H1 (cell line): ENCODE measurements at regions not wholly inside any gene's neighbourhood (a gene's known extent, or its start where the extent isn't known, plus 50 kb on each side); places are given as distances from the start of the nearest gene placed in this dataset.

ENCODE experiments used
- BCL11A ChIP-seq, 2 experiments: IDR thresholded peaks; one replicate each; pipeline ENCODE4 v1.6.1; 2011; ENCODE audit warnings: low read depth in 2 of 2, low read length in 2 of 2, mild to moderate bottlenecking in 2 of 2
- CREB1 ChIP-seq: IDR thresholded peaks from 2 replicates; pipeline ENCODE4 v1.6.1; 2012; ENCODE audit warnings: inconsistent platforms
- CTCF ChIP-seq, 3 experiments: IDR thresholded peaks; 1 replicate in 2 of 3; 2 replicates in 1 of 3; pipeline versions ENCODE4 v1.5.1 to v1.6.1; 2011; ENCODE audit warnings: low read length in 3 of 3, mild to moderate bottlenecking in 3 of 3, inconsistent platforms in 2 of 3, low read depth in 1 of 3, moderate library complexity in 1 of 3; ENCODE audit not compliant: insufficient read depth in 1 of 3; ENCODE audit errors: control extremely low read depth in 1 of 3
- EZH2 ChIP-seq: fragments of 200-600 bp; sonication (generic); IDR thresholded peaks from 2 replicates; pipeline ENCODE4 v1.7.1; 2012; ENCODE audit warnings: low read depth, mild to moderate bottlenecking, moderate library complexity, low read length, inconsistent platforms; ENCODE audit not compliant: severe bottlenecking
- MAX ChIP-seq: IDR thresholded peaks from 2 replicates; pipeline ENCODE4 v1.6.1; 2012; ENCODE audit warnings: inconsistent platforms
- RXRA ChIP-seq: IDR thresholded peaks from 2 replicates; pipeline ENCODE4 v1.6.1; 2011; ENCODE audit warnings: low read depth, mild to moderate bottlenecking, low read length, moderate library complexity; ENCODE audit not compliant: insufficient read depth
- SIN3A ChIP-seq, 2 experiments: IDR thresholded peaks in 1 of 2; conservative IDR thresholded peaks in 1 of 2; 2 replicates each; pipeline ENCODE4 v1.6.1; 2011 to 2012; ENCODE audit warnings: low read length in 2 of 2, improper control_type of control experiment in 1 of 2, low read depth in 1 of 2, mild to moderate bottlenecking in 1 of 2
- SIX5 ChIP-seq: IDR thresholded peaks from 2 replicates; pipeline ENCODE4 v1.6.1; 2011; ENCODE audit warnings: mild to moderate bottlenecking, low read depth, low read length
- SRF ChIP-seq: IDR thresholded peaks from 2 replicates; pipeline ENCODE4 v1.6.1; 2011; ENCODE audit warnings: mild to moderate bottlenecking, low read depth, low read length, moderate library complexity

DNA sequence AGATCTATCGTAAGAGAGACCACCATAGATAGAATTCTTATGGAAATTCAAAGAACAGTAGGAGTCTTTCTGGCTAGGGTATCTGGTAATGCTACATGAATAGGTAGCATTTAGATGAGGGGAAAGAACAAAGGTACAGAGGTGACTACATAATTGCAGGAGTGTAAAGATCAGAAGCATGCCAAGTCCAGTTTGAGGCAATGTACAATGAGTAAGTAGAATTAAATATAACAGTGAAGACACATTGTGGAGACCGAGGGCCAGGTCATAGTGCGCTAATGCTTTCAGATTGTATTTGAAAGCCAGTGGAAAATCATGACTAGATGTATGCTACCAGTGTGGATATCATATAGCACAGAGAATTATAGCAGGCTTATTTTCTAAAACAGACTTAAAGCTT is 1611.6 kb upstream of the LRRTM3 start:
- TF ChIP-seq BCL11A (IDR thresholded peaks at IDR 0.05; ENCODE audit: low read depth in 2 of 2, low read length in 2 of 2): no peak
- TF ChIP-seq SIX5: no peak
- TF ChIP-seq SIN3A (conservative IDR thresholded peaks at IDR 0.05 in 1 of 2, IDR thresholded peaks at IDR 0.05 in 1 of 2; ENCODE audit: low read depth in 1 of 2, low read length in 2 of 2): no peak
- TF ChIP-seq CTCF (IDR thresholded peaks at IDR 0.05; ENCODE audit: control extremely low read depth in 1 of 3, insufficient read depth in 1 of 3, low read depth in 1 of 3, low read length in 3 of 3): no peak
- TF ChIP-seq SRF: no peak
- TF ChIP-seq CREB1: no peak
- TF ChIP-seq RXRA: no peak
- no peak for TF ChIP-seq EZH2
- no peak for TF ChIP-seq MAX
